Adrenal gland (tissue), 9 donors: ENCODE measurements at regions not wholly inside any gene's neighbourhood (a gene's known extent, or its start where the extent isn't known, plus 50 kb on each side); places are given as distances from the start of the nearest gene placed in this dataset.

Source experiments
- DNase-seq, 7 donors: peaks; one replicate each; pipeline ENCODE4 v3.0.0-alpha.2; 2019 to 2020
- H3K27ac ChIP-seq, 5 donors: fragments of 200-600 bp; sonication (generic) in 4 of 5; 1 replicate in 3 of 5; 2 replicates in 2 of 5; pipeline versions ENCODE4 v1.5.1 to v1.8.0; 2016 to 2020; ENCODE audit warnings: mild to moderate bottlenecking in 1 of 5
- H3K27me3 ChIP-seq: fragments of 200-600 bp; 2 replicates; pipeline ENCODE4 v1.8.0; 2021
- H3K36me3 ChIP-seq, 2 donors: fragments of 200-600 bp; replicated peaks in 1 of 2; 1 replicate in 1 of 2; 2 replicates in 1 of 2; pipeline versions ENCODE4 v1.5.1 to v1.8.0; 2018 to 2022
- H3K4me1 ChIP-seq, 2 donors: fragments of 200-600 bp; replicated peaks in 1 of 2; 1 replicate in 1 of 2; 2 replicates in 1 of 2; pipeline versions ENCODE4 v1.5.1 to v1.8.0; 2018 to 2021
- H3K4me3 ChIP-seq, 4 donors: fragments of 200-600 bp; sonication (generic) in 3 of 4; one replicate each; pipeline ENCODE4 v1.5.1; 2016 to 2018
- H3K9me3 ChIP-seq, 3 donors: fragments of 200-600 bp; sonication (generic) in 1 of 3; replicated peaks in 1 of 3; 1 replicate in 2 of 3; 2 replicates in 1 of 3; pipeline versions ENCODE4 v1.5.1 to v1.8.0; 2016 to 2021
- POLR2A ChIP-seq, 2 donors: fragments of 450-650 bp; IDR thresholded peaks; one replicate each; pipeline ENCODE4 v1.6.1; 2017; ENCODE audit warnings: antibody characterized with exemption in 2 of 2, mild to moderate bottlenecking in 2 of 2, moderate library complexity in 1 of 2
- WGBS, 4 donors: extraction: QIAGEN DNeasy Blood & Tissue Kit in 2 of 4; methylation state at CpG; one replicate each; pipeline versions ENCODE4 v1.1.5 to v1.1.7; 2013 to 2017; 5-methylcytosine and 5-hydroxymethylcytosine counted together
- intact Hi-C, 2 donors: fragments of 100-400 bp; cut with DNase I; formaldehyde crosslinking; loops; one replicate each; pipeline versions ENCODE4 v1.14.1 to v1.15.0; 2022 to 2023
- TF ChIP-seq, protein P1 (sequence below), 6 experiments: fragments of 450-650 bp in 4 of 6; fragments of 200-600 bp in 2 of 6; sonication (generic) in 1 of 6; IDR thresholded peaks; 1 replicate in 5 of 6; 2 replicates in 1 of 6; pipeline versions ENCODE4 v1.5.1 to v1.8.0; 2016 to 2021; ENCODE audit warnings: antibody characterized with exemption in 6 of 6, mild to moderate bottlenecking in 2 of 6, moderate library complexity in 1 of 6
- donor health status: healthy with polysubstance abuse.
- donor health status: Bipolar disorder and iron deficiency.
- donor health status: DM: yes; HTN: yes; CAD: no.
- donor health status: DM: no; HTN: no; CAD: no.
- donor health status: DM: no; HTN: no; CAD: no.

GRCh38 chr3:24623657-24624056 lies 129.0 kb upstream of the THRB start:
- Histone ChIP-seq H3K4me3 (no peak overlapping the region), H3K4me1 (peaks cover 4 to 5% of the 10 kb centered on the region in 2 donors), H3K27me3 (peaks cover 23% of the 10 kb centered on the region), H3K9me3 (no peaks in the 10 kb centered on the region), H3K36me3 (no peaks in the 10 kb centered on the region), H3K27ac (no peak overlapping the region)
- no peak for DNase-seq
- WGBS, 4 donors, result 70 to 82% (median 72%) methylated on average over 3 of the region's 3 CpGs
- intact Hi-C loops, result no loop called here
- TF ChIP-seq, protein P1, sequence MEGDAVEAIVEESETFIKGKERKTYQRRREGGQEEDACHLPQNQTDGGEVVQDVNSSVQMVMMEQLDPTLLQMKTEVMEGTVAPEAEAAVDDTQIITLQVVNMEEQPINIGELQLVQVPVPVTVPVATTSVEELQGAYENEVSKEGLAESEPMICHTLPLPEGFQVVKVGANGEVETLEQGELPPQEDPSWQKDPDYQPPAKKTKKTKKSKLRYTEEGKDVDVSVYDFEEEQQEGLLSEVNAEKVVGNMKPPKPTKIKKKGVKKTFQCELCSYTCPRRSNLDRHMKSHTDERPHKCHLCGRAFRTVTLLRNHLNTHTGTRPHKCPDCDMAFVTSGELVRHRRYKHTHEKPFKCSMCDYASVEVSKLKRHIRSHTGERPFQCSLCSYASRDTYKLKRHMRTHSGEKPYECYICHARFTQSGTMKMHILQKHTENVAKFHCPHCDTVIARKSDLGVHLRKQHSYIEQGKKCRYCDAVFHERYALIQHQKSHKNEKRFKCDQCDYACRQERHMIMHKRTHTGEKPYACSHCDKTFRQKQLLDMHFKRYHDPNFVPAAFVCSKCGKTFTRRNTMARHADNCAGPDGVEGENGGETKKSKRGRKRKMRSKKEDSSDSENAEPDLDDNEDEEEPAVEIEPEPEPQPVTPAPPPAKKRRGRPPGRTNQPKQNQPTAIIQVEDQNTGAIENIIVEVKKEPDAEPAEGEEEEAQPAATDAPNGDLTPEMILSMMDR (IDR thresholded peaks at IDR 0.05), result no peak
- TF ChIP-seq POLR2A (IDR thresholded peaks at IDR 0.05), result no peak

DNA sequence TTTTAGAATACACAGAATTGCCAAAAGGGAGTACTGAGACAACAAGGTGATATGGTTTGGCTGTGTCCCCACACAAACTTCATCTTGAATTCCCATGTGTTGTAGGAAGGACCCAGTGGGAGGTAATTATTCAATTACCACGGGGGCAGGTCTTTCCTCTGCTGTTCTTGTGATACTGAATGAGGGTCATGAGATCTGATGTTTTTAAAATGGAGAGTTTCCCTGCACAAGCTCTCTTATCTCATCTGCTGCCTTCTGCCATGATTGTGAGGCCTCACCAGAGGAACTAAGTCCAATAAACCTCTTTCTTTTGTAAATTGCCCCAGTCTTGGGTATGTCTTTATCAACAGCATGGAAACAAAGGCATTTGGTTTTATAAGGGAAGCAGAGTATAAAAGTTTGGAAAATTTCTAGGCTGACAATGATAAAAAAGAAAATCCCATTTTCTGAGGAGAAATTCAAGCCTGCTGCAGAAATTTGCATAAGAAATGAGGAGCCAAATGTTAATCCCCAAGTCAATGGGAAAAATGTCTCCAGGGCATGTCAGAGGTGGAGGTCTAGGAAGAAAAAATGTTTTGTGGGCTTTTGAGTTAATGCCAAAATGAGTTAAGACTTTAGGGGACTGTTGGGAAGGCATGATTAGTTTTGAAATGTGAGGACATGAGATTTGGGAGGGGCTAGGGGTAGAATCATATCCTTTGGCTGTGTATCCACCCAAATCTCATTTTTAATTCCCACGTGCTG lies 130.5 kb upstream of the THRB start:
- intact Hi-C loops, result no loop called here
- H3K4me3 ChIP-seq, result no peak overlapping the region
- H3K9me3 ChIP-seq, result no peaks in the 10 kb centered on the region
- no peak overlapping the region for H3K27ac ChIP-seq
- H3K36me3 ChIP-seq, result no peaks in the 10 kb centered on the region
- 50 to 71% (median 57%) methylated on average over 2 of the region's 2 CpGs for WGBS, 4 donors
- no peak for DNase-seq
- TF ChIP-seq POLR2A (IDR thresholded peaks at IDR 0.05), result no peak
- TF ChIP-seq, protein P1 (IDR thresholded peaks at IDR 0.05), result no peak
- peaks cover 22% of the 10 kb centered on the region for H3K27me3 ChIP-seq
- peaks cover 5% of the 10 kb centered on the region in 2 donors for H3K4me1 ChIP-seq

DNA sequence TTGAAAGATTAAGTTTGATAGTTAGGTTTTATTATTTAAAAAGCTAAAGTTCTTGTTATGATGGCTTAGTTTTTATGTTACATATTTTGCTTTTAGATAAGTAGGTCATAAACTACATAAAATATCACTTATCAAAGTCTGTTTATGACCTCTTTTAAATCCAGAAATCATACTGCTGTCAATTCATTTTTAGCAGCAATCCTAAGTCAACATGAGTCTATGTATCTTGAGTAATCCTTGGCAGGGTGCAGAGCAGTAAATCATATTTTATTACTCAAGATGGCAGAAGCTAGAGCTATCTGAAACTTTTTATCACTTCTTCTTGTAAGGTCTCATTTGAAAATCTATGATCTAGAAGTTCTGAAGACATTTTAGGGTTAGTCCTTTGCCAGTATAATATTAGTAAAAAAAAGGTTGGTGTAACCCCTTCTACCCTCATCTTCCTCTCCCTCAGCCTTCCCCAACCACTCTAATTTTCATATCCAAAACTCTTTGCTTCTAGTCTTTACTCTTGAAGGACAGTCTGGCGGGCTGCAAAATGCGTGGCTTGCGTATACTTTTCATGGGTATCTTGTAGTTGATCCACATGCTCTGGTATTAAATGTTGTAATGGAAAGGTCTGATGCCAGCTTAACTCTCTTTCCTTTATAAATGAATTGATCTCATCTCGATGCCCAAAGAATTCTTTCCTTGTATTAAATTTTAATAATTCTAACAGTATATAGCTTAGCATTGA lies 134.0 kb upstream of the THRB start:
- H3K27ac ChIP-seq, result no peak overlapping the region
- no peak overlapping the region for H3K4me3 ChIP-seq
- H3K27me3 ChIP-seq, result peaks cover 12% of the 10 kb centered on the region
- TF ChIP-seq, protein P1 (IDR thresholded peaks at IDR 0.05), result no peak
- no peak for TF ChIP-seq POLR2A (IDR thresholded peaks at IDR 0.05)
- 77 to 90% (median 83%) methylated on average over 4 of the region's 4 CpGs for WGBS, 4 donors
- DNase-seq, result no peak
- H3K36me3 ChIP-seq, result no peaks in the 10 kb centered on the region
- intact Hi-C loops, result no loop called here
- H3K4me1 ChIP-seq, result peaks cover 5% of the 10 kb centered on the region in 2 donors
- H3K9me3 ChIP-seq, result no peaks in the 10 kb centered on the region

- Histone ChIP-seq H3K4me3 (no peak overlapping the region), H3K27me3 (no peaks in the 10 kb centered on the region), H3K36me3 (no peaks in the 10 kb centered on the region), H3K27ac (no peak overlapping the region), H3K4me1 (peaks cover 5% of the 10 kb centered on the region in 2 donors), H3K9me3 (no peaks in the 10 kb centered on the region)
- intact Hi-C loops, result no loop called here
- DNase-seq, result no peak
- no peak for TF ChIP-seq POLR2A (IDR thresholded peaks at IDR 0.05)
- TF ChIP-seq, protein P1 (IDR thresholded peaks at IDR 0.05), result no peak
Observed at GRCh38 chr3:24631481-24631880, 136.8 kb upstream of the THRB start.
